ENCODE measurements at regions not wholly inside any gene's neighbourhood (a gene's known extent, or its start where the extent isn't known, plus 50 kb on each side); places are given as distances from the start of the nearest gene placed in this dataset.
"Not testable (repeated sequence)": the region's sequence is repeated elsewhere in the genome, so short reads cannot be mapped to it uniquely, and the experiment has no call there.

DNA sequence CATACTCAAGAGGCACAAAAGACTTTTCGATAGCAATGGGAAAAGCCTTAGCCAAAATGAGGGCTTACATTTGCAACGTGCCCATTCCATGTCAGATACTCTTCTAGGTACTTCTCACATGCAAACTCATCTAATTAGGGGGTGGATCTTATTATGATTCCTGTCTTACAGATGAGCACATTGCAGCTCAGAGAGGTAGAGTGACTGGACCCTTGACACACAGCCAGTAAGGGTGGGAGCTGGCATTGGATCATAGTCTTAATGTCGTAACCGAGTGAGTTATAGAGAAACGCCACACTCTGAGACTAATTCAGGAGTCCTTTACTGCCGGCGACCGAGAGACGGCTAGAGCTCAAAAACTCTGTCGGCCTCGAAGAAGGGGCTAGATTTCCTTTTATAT, 78.8 kb upstream of the GRIN2A start:
- TF ChIP-seq GATA1 (IDR thresholded peaks at IDR 0.05; ENCODE audit: low read depth, low read length), result no peak
- TF ChIP-seq POLR2A (IDR thresholded peaks at IDR 0.05; ENCODE audit: low read length), result no peak

DNA sequence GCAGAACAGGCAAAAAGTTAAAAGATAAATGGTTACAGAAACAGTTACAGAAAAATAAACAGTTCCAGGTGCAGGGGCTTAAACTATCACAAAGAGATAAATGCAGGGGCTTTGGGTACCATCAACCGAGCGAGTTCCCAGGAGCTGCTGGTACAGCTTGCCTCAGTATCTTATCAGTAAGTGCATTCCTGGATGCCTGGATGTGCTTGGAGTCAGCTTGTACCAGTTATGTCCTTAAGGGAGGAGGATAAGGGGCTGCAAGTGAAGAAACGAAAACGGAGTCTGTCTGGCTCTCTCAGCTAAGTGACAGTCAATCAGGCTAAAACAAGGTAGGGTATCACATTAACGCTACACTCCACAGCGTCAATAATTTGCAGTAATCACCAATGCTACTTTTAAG, 79.3 kb upstream of the GRIN2A start:
- DNase-seq, result not testable (repeated sequence)

More for the DNA sequence above, 78.8 kb upstream of the GRIN2A start:
- no peak for DNase-seq

DNA sequence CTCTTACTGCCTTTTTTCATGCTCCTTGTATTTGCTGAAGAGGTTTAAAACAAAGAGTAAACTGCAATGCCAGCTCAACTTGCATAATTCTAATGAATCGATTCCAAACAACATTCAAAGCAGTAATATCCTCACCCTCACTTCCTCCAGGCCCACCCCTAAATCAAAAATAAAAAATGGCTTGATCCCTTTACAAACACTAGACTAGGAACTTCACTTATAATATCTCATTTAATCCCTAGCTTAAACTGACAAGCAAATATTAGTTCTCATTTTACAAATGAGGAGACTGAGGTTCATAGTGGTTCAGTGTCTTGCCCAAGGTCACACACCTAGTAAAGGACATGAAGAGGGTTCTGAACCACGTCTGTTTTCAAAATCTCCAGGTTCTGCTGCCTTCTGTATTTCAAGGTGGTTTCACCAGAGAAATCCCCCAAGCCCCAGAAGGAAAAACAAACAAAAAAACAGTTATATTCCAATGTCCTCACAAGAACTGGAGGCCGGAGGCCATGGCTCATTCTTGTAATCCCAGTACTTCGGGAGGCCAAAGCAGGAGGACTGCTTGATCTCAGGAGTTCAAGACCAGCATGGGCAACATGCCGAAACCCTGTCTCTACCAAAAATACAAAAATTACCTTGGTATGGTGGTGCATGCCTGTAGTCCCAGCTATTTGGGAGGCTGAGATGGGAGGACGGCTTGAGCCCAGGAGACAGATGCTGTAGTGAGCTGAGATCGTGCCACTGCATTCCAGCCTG, 80.3 kb upstream of the GRIN2A start:
- no peak for DNase-seq
- TF ChIP-seq POLR2A (IDR thresholded peaks at IDR 0.05; ENCODE audit: low read length) (no peak), GATA1 (IDR thresholded peaks at IDR 0.05; ENCODE audit: low read depth, low read length) (no peak)

DNA sequence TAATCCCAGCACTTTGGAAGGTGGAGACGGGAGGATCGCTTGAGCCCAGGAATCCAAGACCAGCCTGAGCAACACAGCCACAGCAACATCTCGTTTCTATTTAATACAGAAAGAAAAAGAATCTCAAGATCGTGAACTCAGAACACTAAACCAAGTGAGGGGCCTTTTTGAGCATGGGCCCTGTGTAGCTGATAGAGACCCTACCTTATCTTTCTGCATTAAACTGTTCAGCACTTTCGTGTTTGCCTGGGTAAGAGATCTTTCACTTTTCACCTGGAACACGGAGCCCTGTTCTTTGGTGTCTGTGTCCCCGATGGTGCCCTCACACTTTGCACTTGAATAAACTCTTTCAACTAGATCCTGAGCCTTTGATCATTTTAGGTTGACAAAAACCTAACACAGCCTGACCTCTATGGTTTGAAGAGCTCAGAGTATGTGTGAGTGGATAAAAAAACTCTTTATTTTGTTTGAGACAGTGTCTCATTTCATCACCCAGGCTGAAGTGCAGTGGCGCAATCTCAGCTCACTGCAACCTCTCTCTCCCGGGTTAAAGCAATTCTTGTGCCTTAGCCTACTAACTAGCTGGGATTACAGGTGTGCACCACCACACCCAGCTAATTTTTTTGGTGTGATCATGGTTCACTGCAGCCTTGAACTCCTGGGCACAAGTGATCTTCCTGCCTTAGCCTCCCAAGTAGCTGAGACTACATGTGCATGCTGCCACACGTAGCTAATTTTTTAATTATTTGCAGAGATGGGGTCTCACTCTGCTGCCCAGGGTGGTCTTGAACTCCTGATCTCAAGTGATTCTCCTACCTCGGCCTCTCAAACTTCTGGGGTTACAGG, 83.8 kb upstream of the GRIN2A start:
- TF ChIP-seq GATA1 (IDR thresholded peaks at IDR 0.05; ENCODE audit: low read depth, low read length), result no peak
- TF ChIP-seq POLR2A (IDR thresholded peaks at IDR 0.05; ENCODE audit: low read length), result no peak
- DNase-seq, result no peak

DNA sequence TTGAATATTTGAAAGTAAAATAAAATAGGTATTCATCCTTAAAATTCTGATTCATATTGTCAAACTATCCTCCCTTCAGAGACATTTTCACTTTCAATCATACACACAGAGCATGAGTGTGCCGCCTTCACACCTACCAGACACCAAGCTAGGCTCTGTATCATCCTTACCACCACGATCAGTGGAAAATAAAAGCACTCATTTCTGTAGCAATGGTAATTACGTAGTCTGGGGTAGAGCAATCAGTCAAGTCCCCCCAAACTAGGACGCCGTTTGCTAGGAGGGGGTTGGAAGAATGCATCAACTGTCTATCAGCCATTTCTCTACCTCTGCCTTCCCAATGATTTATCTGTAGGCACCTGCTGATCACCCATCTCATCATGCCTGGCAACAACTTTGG, 84.6 kb upstream of the GRIN2A start:
- DNase-seq, result no peak
- TF ChIP-seq POLR2A (IDR thresholded peaks at IDR 0.05; ENCODE audit: low read length) (no peak), GATA1 (IDR thresholded peaks at IDR 0.05; ENCODE audit: low read depth, low read length) (no peak)

DNA sequence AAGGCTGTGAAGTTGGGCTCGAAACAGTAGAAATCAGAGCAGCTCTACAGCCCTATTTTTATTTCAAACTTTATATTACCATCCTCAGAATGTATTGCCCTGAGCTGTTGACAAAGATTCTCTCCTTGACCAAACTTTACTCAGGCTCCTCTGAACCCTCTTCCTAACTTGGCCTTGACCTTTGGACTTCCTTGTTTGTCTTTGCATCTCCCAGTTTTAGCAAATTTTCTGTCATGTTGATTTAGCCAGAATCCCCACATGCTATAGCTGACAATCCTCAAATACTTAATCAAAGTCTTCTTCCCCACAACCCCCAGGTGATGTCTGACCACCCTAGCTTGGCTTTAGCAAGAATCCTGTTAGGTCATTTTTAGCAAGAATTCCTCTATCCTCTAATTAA, 87.4 kb upstream of the GRIN2A start:
- TF ChIP-seq POLR2A (IDR thresholded peaks at IDR 0.05; ENCODE audit: low read length) (no peak), GATA1 (IDR thresholded peaks at IDR 0.05; ENCODE audit: low read depth, low read length) (no peak)
- no peak for DNase-seq

DNA sequence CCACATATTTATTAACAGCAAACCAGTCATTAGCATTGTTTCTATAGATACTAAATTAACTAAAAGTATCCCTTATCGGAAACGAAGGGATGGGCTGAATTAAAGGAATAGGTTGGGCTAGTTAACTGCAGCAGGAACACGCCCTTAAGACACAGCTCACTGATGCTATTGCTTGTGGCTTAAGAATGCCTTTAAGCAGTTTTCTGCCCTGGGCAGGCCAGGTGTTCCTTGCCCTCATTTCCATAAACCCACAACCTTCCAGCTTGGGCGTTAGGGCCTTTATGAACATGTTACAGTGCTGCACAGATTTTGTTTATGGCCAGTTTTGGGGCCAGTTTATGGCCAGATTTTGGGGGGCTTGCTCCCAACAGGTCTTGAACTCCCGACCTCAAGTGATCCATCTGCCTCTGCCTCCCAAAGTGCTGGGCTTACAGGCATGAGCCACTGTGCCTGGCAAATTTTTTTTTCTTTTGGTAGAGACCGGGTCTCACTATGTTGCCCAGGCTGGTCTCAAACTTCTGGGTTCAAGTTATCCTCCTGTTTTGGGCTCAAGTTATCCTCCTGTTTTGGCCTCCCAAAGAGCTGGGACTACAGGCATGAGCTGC, 90.1 kb upstream of the GRIN2A start:
- DNase-seq, result peak in 1 of 2 experiments; percentile 6

DNA sequence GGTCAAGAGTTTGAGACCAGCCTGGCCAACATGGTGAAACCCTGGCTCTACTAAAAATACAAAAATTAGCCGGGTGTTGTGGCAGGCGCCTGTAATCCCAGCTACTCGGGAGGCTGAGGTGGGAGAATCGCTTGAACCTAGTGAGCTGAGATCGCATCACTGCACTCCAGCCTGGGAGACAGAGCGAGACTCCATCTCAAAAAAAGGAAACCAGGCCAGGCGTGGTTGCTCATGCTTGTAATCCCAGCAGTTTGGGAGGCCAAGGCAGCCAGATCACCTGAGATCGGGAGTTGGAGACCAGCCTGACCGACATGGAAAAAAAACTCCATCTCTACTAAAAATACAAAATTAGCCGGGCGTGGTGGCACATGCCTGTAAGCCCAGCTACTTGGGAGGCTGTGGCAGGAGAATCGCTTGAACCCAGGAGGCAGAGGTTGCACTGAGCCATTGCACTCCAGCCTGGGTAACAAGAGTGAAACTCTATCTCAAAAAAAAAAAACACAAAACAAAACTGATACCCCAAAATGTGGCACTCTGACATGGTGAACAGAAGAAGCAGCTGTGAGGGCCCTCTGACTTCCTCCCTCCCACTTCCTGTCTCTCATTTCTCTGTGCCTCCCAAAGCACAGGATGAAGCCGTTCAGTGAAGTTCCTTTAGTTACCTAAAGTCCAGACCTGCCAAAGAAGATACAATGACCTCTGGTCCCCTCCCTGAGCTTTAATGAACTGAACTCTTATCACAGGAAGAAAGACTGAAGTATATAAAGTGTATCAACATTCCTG, 93.2 kb upstream of the GRIN2A start:
- DNase-seq, result not testable (repeated sequence)

DNA sequence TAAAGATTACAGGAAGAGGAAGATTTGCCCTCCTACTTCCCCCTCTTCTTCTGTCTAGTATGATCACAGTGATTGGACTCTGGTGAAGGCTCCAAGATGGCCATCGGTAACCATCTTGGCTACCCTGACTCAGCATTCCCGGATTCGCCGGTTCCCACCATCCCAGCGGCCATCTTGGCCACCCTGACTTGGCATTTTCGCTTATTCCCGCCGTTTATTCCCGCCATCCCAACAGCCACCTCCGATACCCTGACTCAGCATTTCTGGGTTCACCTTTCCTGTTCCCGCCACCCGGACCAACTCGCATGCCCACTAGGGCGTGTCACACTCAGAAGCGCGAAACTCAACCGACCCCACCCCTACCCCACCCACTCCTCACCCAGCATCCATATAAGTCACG, 95.4 kb upstream of the GRIN2A start:
- no peak for DNase-seq
- TF ChIP-seq POLR2A (IDR thresholded peaks at IDR 0.05; ENCODE audit: low read length), result no peak
- no peak for TF ChIP-seq GATA1 (IDR thresholded peaks at IDR 0.05; ENCODE audit: low read depth, low read length)

DNA sequence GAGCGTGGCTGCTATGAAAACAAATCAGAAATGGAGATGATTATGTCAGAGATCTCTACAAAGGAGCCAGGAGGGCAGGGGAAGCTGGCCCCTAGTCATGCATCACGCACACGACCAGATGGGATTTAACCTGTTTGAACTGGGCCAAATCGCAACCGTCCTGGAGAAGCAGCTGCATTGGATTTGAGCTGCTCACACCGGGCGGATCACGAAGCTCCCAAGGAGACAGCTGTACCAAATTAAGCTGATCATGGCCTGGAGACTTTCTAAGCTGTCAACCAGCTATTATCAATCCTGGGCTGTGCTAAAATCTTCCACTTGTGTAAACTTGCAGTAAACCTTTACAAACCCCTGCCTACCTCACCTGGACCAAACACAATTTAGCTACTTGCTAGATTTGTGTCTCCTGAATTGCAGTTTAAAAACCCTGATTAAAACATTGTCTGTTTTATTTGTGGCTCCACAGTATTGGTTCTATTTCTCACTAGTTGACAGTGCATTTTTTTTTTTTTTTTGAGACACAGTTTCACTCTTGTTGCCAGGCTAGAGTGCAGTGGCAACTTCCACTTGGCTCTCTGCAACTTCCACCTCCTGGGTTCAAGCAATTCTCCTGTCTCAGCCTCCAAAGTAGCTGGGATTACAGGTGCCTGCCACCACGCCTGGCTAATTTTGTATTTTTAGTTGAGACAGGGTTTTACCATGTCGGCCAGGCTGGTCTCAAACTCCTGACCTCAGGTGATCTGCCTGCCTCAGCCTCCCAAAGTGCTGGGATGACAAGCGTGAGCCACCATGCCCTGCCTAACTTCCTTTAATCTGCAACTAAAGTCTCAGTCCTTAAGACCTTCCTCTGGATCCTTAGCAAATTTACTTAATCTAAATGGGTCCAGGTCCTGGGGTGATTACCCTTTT, 98.3 kb upstream of the GRIN2A start:
- DNase-seq, result no peak
- TF ChIP-seq GATA1 (IDR thresholded peaks at IDR 0.05; ENCODE audit: low read depth, low read length) (no peak), POLR2A (IDR thresholded peaks at IDR 0.05; ENCODE audit: low read length) (no peak)

DNA sequence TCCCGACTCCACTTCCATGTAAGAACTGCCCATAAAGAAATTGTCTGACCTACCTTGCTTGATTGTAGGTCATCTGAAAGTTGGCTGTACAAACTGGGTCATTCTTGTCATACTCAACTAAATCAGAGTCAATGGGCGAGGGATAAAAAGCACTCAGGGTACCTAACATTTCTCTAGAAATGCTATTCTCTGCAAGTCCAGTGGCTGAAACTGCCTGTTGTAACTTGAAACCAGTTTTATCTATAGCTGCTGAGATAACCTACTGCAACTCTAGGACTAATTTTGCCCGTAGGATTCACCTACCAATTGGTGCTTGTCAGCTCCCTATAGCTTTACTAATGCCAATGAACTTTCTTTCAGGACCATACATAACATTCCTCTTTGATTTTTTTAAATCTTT, 100.1 kb upstream of the GRIN2A start:
- TF ChIP-seq POLR2A (IDR thresholded peaks at IDR 0.05; ENCODE audit: low read length) (no peak), GATA1 (IDR thresholded peaks at IDR 0.05; ENCODE audit: low read depth, low read length) (no peak)
- DNase-seq, result no peak

DNA sequence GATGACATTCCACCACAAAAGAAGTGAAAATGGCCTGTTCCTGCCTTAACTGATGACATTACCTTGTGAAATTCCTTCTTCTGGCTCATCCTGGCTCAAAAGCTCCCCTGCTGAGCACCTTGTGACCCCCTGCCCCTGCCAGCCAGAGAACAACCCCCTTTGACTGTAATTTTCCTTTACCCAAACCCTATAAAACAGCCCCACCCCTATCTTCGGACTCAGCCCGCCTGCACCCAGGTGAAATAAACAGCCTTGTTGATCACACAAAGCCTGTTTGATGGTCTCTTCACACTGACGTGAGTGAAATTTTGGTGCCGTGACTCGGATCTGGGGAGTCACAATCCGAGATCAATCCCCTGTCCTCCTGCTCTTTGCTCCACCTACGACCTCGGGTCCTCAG, 101.0 kb upstream of the GRIN2A start:
- DNase-seq, result not testable (repeated sequence)

DNA sequence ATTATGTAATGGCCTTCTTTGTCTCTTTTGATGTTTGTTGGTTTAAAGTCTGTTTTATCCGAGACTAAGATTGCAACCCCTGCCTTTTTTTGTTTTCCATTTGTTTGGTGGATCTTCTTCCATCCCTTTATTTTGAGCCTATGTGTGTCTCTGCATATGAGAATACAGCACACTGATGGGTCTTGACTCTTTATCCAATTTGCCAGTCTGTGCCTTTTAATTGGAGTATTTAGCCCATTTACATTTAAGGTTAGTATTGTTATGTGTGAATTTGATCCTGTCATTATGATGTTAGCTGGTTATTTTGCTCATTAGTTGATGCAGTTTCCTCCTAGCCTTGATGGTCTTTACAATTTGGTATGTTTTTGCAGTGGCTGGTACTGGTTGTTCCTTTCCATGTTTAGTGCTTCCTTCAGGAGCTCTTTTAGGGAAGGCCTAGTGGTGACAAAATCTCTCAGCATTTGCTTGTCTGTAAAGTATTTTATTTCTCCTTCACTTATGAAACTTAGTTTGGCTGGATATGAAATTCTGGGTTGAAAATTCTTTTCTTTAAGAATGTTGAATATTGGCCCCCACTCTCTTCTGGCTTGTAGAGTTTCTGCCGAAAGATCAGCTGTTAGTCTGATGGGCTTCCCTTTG, 95.3 kb upstream of the ATF7IP2 start:
- not testable (repeated sequence) for DNase-seq

DNA sequence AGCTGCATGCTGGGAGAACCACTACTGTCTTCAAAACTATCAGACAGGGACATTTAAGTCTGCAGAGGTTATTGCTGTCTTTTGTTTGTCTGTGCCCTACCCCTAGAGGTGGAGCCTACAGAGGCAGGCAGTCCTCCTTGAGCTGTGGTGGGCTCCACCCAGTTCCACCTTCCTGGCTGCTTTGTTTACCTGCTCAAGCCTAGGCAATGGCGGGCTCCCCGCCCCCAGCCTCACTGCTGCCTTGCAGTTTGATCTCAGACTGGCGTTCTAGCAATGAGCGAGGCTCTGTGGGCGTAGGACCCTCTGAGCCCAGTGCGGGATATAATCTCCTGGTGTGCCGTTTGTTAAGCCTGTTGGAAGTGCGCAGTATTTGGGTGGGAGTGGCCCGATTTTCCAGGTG, 93.7 kb upstream of the ATF7IP2 start:
- DNase-seq, result not testable (repeated sequence)

DNA sequence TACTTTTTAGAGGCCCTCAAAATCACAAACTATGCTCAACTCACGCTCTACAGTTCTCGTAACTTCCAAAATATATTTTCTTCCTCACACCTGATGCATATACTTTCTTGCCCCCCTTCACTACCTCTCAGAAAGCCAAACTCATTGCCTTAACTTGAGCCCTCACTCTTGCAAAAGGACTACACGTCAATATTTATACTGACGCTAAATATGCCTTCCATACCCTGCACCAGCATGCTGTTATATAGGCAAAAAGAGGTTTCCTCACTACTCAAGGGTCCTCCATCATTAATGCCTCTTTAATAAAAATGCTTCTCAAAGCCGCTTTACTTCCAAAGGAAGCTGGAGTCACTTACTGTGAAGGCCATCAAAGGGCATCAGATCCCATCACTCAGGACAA, 92.9 kb upstream of the ATF7IP2 start:
- DNase-seq, result not testable (repeated sequence)

DNA sequence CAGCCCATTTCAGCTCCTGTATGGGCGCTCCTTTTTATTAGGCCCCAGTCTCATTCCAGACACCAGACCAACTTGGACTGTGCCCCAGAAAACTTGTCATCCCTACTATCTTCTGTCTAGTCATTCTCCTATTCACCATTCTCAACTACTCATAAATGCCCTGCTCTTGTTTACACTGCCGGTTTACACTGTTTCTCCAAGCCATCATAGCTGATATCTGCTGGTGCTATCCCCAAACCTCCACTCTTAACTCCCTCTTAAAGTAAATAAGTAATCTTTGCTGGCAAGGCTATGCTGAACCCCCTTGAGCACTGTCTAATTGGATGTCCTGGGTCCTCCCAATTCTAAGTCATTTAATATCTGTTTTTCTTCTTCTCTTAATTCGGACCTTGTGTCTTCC, 91.7 kb upstream of the ATF7IP2 start:
- DNase-seq, result not testable (repeated sequence)

All from erythroblast (primary cell).